Left lung (tissue), 4 donors: ENCODE measurements at regions not wholly inside any gene's neighbourhood (a gene's known extent, or its start where the extent isn't known, plus 50 kb on each side); places are given as distances from the start of the nearest gene placed in this dataset.

Source experiments
- ATAC-seq: fragments of 200-7000 bp; cut with Tn5 transposase; one replicate; pipeline ENCODE4 v1.9.1; 2020; ENCODE audit warnings: moderate library complexity
- DNase-seq, 4 donors: peaks; one replicate each; pipeline ENCODE4 v3.0.0-alpha.2; 2013 to 2020
- H3K27ac ChIP-seq, 2 donors: fragments of 200-600 bp; sonication (generic) in 1 of 2; one replicate each; pipeline versions ENCODE4 v1.5.0 to v1.8.0; 2020 to 2021
- H3K27me3 ChIP-seq, 2 donors: fragments of 200-600 bp; sonication (generic) in 1 of 2; one replicate each; pipeline versions ENCODE4 v1.5.0 to v1.8.0; 2020 to 2021
- H3K36me3 ChIP-seq, 2 donors: fragments of 200-600 bp; sonication (generic) in 1 of 2; one replicate each; pipeline versions ENCODE4 v1.5.0 to v1.8.0; 2020 to 2021
- H3K4me1 ChIP-seq, 2 donors: fragments of 200-600 bp; one replicate each; pipeline ENCODE4 v1.8.0; 2021
- H3K4me3 ChIP-seq, 2 donors: fragments of 200-600 bp; sonication (generic) in 1 of 2; one replicate each; pipeline versions ENCODE4 v1.5.0 to v1.8.0; 2020 to 2021; ENCODE audit warnings: mild to moderate bottlenecking in 1 of 2
- H3K9me3 ChIP-seq, 2 donors: fragments of 200-600 bp; sonication (generic) in 1 of 2; one replicate each; pipeline versions ENCODE4 v1.5.0 to v1.8.0; 2020 to 2021
- CTCF ChIP-seq, 2 donors: fragments of 200-600 bp; sonication (generic) in 1 of 2; IDR thresholded peaks; one replicate each; pipeline versions ENCODE4 v1.5.0 to v1.8.0; 2021; ENCODE audit warnings: antibody characterized with exemption in 2 of 2
- intact Hi-C, 2 donors: fragments of 100-400 bp; cut with DNase I; formaldehyde crosslinking; loops; one replicate each; pipeline versions ENCODE4 v1.11.2 to v1.14.2; 2022
- donor health status: DM: no; HTN: yes; CAD: no.
- donor health status: DM: no; HTN: no; CAD: no.

- no peak for TF ChIP-seq CTCF (IDR thresholded peaks at IDR 0.05)
- intact Hi-C loops = no loop called here
- no peak for ATAC-seq
Measured at GRCh38 chr2:7468955-7469354, 551.7 kb downstream of the RNF144A start.

GRCh38 chr2:7471185-7471584, 554.0 kb downstream of the RNF144A start:
- DNase-seq (no peak), ATAC-seq (no peak)
- Histone ChIP-seq H3K27me3 (no peaks in the 10 kb centered on the region), H3K4me3 (no peak overlapping the region), H3K36me3 (no peaks in the 10 kb centered on the region), H3K4me1 (no peaks in the 10 kb centered on the region), H3K27ac (no peak overlapping the region), H3K9me3 (no peaks in the 10 kb centered on the region)
- intact Hi-C loops = no loop called here
- no peak for TF ChIP-seq CTCF (IDR thresholded peaks at IDR 0.05)

More at GRCh38 chr2:7468955-7469354, 551.7 kb downstream of the RNF144A start:
- H3K4me1 ChIP-seq = no peaks in the 10 kb centered on the region
- no peaks in the 10 kb centered on the region for H3K27me3 ChIP-seq
- H3K4me3 ChIP-seq = no peak overlapping the region
- DNase-seq = no peak
- no peaks in the 10 kb centered on the region for H3K9me3 ChIP-seq
- H3K36me3 ChIP-seq = no peaks in the 10 kb centered on the region
- H3K27ac ChIP-seq = no peak overlapping the region

- intact Hi-C loops = no loop called here
- Histone ChIP-seq H3K27ac (no peak overlapping the region), H3K27me3 (no peaks in the 10 kb centered on the region), H3K36me3 (no peaks in the 10 kb centered on the region), H3K4me3 (no peak overlapping the region), H3K9me3 (no peaks in the 10 kb centered on the region), H3K4me1 (no peaks in the 10 kb centered on the region)
- DNase-seq = no peak
- ATAC-seq = no peak
- no peak for TF ChIP-seq CTCF (IDR thresholded peaks at IDR 0.05)
Measured at GRCh38 chr2:7472465-7472864, 555.3 kb downstream of the RNF144A start.

GRCh38 chr2:7473135-7473771, 556.0 kb downstream of the RNF144A start:
- intact Hi-C loops = no loop called here
- Histone ChIP-seq H3K27ac (no peak overlapping the region), H3K9me3 (no peaks in the 10 kb centered on the region), H3K4me1 (no peaks in the 10 kb centered on the region), H3K27me3 (no peaks in the 10 kb centered on the region), H3K4me3 (no peak overlapping the region), H3K36me3 (no peaks in the 10 kb centered on the region)
- no peak for ATAC-seq
- TF ChIP-seq CTCF (IDR thresholded peaks at IDR 0.05) = no peak
- no peak for DNase-seq

- intact Hi-C loops = no loop called here
- H3K4me1 ChIP-seq = no peaks in the 10 kb centered on the region
- no peak for DNase-seq
- no peaks in the 10 kb centered on the region for H3K27me3 ChIP-seq
- ATAC-seq = no peak
- H3K27ac ChIP-seq = no peak overlapping the region
- no peak overlapping the region for H3K4me3 ChIP-seq
- TF ChIP-seq CTCF (IDR thresholded peaks at IDR 0.05) = no peak
- no peaks in the 10 kb centered on the region for H3K9me3 ChIP-seq
- H3K36me3 ChIP-seq = no peaks in the 10 kb centered on the region
Measured at GRCh38 chr2:7476371-7476770, 559.2 kb downstream of the RNF144A start.
